K562 (cell line): ENCODE measurements at regions not wholly inside any gene's neighbourhood (a gene's known extent, or its start where the extent isn't known, plus 50 kb on each side); places are given as distances from the start of the nearest gene placed in this dataset.

Source experiments
- ARNT ChIP-seq, 2 experiments: fragments of 450-650 bp; IDR thresholded peaks; 2 replicates each; pipeline ENCODE4 v1.6.1; 2016; ENCODE audit warnings: mild to moderate bottlenecking in 1 of 2
- CC2D1A ChIP-seq: fragments of 450-650 bp; IDR thresholded peaks from 2 replicates; pipeline ENCODE4 v1.6.1; 2017; ENCODE audit warnings: mild to moderate bottlenecking
- HMG20A ChIP-seq: fragments of 450-650 bp; formaldehyde crosslinking; conservative IDR thresholded peaks from 2 replicates; pipeline ENCODE4 v1.4.0; 2020; ENCODE audit warnings: mild to moderate bottlenecking, mixed read lengths
- MLLT1 ChIP-seq, 2 experiments: fragments of 450-650 bp; IDR thresholded peaks; 2 replicates each; pipeline ENCODE4 v1.6.1; 2016
- MXI1 ChIP-seq: IDR thresholded peaks from 2 replicates; pipeline ENCODE4 v1.6.1; 2011; ENCODE audit warnings: low read depth, mild to moderate bottlenecking, improper control_type of control experiment, low read length
- NCOA1 ChIP-seq: fragments of 450-650 bp; IDR thresholded peaks from 2 replicates; pipeline ENCODE4 v1.6.1; 2016; ENCODE audit warnings: low read depth
- SIN3B ChIP-seq: fragments of 450-650 bp; IDR thresholded peaks from 2 replicates; pipeline ENCODE4 v1.6.1; 2017; ENCODE audit warnings: low read depth, mild to moderate bottlenecking, moderate library complexity
- SRSF1 ChIP-seq: fragments of 200-400 bp; formaldehyde crosslinking; IDR thresholded peaks from 2 replicates; pipeline ENCODE4 v1.6.1; 2017; ENCODE audit warnings: mild to moderate bottlenecking, low read depth, low read length, moderate library complexity
- ZNF41 ChIP-seq: fragments of 250-450 bp; sonication (Bioruptor Pico); conservative IDR thresholded peaks from 2 replicates; pipeline ENCODE4 v1.4.0; 2020; ENCODE audit warnings: mild to moderate bottlenecking
- ZNF75A ChIP-seq: fragments of 450-650 bp; formaldehyde crosslinking; IDR thresholded peaks from 2 replicates; pipeline ENCODE4 v1.4.0; 2020; ENCODE audit warnings: mild to moderate bottlenecking
- TF ChIP-seq, protein P1 (sequence below): fragments of 200-600 bp; sonication (generic); IDR thresholded peaks from one replicate; pipeline ENCODE4 v1.6.1; 2012; ENCODE audit warnings: mild to moderate bottlenecking, low read depth, low read length, inconsistent platforms
- TF ChIP-seq, protein P2 (sequence below): fragments of 250-450 bp; sonication (Bioruptor Pico); IDR thresholded peaks from 2 replicates; pipeline ENCODE4 v1.9.0; 2021; ENCODE audit warnings: mild to moderate bottlenecking, inconsistent platforms

- no peak for TF ChIP-seq MXI1
- no peak for TF ChIP-seq SIN3B
- TF ChIP-seq, protein P1, sequence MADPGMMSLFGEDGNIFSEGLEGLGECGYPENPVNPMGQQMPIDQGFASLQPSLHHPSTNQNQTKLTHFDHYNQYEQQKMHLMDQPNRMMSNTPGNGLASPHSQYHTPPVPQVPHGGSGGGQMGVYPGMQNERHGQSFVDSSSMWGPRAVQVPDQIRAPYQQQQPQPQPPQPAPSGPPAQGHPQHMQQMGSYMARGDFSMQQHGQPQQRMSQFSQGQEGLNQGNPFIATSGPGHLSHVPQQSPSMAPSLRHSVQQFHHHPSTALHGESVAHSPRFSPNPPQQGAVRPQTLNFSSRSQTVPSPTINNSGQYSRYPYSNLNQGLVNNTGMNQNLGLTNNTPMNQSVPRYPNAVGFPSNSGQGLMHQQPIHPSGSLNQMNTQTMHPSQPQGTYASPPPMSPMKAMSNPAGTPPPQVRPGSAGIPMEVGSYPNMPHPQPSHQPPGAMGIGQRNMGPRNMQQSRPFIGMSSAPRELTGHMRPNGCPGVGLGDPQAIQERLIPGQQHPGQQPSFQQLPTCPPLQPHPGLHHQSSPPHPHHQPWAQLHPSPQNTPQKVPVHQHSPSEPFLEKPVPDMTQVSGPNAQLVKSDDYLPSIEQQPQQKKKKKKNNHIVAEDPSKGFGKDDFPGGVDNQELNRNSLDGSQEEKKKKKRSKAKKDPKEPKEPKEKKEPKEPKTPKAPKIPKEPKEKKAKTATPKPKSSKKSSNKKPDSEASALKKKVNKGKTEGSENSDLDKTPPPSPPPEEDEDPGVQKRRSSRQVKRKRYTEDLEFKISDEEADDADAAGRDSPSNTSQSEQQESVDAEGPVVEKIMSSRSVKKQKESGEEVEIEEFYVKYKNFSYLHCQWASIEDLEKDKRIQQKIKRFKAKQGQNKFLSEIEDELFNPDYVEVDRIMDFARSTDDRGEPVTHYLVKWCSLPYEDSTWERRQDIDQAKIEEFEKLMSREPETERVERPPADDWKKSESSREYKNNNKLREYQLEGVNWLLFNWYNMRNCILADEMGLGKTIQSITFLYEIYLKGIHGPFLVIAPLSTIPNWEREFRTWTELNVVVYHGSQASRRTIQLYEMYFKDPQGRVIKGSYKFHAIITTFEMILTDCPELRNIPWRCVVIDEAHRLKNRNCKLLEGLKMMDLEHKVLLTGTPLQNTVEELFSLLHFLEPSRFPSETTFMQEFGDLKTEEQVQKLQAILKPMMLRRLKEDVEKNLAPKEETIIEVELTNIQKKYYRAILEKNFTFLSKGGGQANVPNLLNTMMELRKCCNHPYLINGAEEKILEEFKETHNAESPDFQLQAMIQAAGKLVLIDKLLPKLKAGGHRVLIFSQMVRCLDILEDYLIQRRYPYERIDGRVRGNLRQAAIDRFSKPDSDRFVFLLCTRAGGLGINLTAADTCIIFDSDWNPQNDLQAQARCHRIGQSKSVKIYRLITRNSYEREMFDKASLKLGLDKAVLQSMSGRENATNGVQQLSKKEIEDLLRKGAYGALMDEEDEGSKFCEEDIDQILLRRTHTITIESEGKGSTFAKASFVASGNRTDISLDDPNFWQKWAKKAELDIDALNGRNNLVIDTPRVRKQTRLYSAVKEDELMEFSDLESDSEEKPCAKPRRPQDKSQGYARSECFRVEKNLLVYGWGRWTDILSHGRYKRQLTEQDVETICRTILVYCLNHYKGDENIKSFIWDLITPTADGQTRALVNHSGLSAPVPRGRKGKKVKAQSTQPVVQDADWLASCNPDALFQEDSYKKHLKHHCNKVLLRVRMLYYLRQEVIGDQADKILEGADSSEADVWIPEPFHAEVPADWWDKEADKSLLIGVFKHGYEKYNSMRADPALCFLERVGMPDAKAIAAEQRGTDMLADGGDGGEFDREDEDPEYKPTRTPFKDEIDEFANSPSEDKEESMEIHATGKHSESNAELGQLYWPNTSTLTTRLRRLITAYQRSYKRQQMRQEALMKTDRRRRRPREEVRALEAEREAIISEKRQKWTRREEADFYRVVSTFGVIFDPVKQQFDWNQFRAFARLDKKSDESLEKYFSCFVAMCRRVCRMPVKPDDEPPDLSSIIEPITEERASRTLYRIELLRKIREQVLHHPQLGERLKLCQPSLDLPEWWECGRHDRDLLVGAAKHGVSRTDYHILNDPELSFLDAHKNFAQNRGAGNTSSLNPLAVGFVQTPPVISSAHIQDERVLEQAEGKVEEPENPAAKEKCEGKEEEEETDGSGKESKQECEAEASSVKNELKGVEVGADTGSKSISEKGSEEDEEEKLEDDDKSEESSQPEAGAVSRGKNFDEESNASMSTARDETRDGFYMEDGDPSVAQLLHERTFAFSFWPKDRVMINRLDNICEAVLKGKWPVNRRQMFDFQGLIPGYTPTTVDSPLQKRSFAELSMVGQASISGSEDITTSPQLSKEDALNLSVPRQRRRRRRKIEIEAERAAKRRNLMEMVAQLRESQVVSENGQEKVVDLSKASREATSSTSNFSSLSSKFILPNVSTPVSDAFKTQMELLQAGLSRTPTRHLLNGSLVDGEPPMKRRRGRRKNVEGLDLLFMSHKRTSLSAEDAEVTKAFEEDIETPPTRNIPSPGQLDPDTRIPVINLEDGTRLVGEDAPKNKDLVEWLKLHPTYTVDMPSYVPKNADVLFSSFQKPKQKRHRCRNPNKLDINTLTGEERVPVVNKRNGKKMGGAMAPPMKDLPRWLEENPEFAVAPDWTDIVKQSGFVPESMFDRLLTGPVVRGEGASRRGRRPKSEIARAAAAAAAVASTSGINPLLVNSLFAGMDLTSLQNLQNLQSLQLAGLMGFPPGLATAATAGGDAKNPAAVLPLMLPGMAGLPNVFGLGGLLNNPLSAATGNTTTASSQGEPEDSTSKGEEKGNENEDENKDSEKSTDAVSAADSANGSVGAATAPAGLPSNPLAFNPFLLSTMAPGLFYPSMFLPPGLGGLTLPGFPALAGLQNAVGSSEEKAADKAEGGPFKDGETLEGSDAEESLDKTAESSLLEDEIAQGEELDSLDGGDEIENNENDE = no peak
- TF ChIP-seq ARNT (IDR thresholded peaks at IDR 0.05) = peak in 1 of 2 experiments; percentile 42; a peak in 1 of 4 replicates
- TF ChIP-seq ZNF75A (CRISPR knock-in tag) = no peak
- TF ChIP-seq HMG20A (CRISPR knock-in tag) = no peak
- no peak for TF ChIP-seq NCOA1
- TF ChIP-seq, protein P2, sequence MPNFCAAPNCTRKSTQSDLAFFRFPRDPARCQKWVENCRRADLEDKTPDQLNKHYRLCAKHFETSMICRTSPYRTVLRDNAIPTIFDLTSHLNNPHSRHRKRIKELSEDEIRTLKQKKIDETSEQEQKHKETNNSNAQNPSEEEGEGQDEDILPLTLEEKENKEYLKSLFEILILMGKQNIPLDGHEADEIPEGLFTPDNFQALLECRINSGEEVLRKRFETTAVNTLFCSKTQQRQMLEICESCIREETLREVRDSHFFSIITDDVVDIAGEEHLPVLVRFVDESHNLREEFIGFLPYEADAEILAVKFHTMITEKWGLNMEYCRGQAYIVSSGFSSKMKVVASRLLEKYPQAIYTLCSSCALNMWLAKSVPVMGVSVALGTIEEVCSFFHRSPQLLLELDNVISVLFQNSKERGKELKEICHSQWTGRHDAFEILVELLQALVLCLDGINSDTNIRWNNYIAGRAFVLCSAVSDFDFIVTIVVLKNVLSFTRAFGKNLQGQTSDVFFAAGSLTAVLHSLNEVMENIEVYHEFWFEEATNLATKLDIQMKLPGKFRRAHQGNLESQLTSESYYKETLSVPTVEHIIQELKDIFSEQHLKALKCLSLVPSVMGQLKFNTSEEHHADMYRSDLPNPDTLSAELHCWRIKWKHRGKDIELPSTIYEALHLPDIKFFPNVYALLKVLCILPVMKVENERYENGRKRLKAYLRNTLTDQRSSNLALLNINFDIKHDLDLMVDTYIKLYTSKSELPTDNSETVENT (CRISPR knock-in tag) = no peak
- peak; percentile 76 for TF ChIP-seq CC2D1A
- no peak for TF ChIP-seq SRSF1
- no peak for TF ChIP-seq ZNF41 (CRISPR knock-in tag)
- peak in 1 of 2 experiments; percentile 54; a peak in 1 of 4 replicates for TF ChIP-seq MLLT1 (IDR thresholded peaks at IDR 0.05)
Observed at GRCh38 chr10:33008499-33009243, 50.6 kb upstream of the ITGB1 start (continued).
